GM19351 (cell line): ENCODE measurements at regions not wholly inside any gene's neighbourhood (a gene's known extent, or its start where the extent isn't known, plus 50 kb on each side); places are given as distances from the start of the nearest gene placed in this dataset.
"Not testable (repeated sequence)": the region's sequence is repeated elsewhere in the genome, so short reads cannot be mapped to it uniquely, and the experiment has no call there.

ENCODE experiments used
- ATAC-seq: cut with Tn5 transposase; IDR thresholded peaks from one replicate; pipeline ENCODE4 v1.9.1; 2021; ENCODE audit warnings: mild to moderate bottlenecking, moderate library complexity; ENCODE audit not compliant: unreplicated experiment

DNA sequence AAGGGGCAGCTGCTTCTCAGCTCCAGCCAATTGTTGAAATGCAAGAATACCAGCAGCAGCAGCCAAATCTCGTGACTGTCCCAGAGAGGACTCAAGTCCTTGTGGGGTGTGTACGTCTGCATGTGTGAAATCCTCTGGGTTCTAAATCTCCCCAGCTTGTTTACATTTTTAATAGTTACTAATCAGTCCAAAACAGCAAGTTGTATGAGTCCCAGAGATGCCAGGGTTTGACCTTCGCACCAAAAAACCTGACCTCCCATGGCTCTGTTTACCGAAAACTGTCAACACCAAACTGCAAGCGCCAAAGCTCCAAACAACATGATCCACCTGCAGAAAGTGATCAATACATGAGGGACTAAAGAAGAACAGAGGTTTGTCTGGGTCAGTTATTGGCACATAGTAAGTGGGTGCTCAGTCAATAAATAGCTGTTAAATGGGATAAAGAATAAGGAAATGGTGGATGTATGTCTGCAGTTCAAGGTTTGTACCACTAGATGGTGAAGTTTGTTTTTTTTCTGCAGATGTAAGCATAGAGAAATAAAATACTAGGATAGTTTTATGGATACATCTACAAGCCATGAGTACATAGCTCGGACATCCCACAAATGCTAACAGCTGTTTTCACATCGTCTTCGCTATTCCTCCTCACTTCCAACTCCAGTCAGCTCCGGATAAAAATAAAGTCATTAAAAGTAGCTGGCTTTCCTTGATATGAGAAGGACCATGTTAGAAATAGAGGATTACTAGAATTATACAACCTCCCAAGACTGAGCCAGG lies 85.3 kb upstream of the ADRB2 start:
- ATAC-seq, result peak; percentile 77

DNA sequence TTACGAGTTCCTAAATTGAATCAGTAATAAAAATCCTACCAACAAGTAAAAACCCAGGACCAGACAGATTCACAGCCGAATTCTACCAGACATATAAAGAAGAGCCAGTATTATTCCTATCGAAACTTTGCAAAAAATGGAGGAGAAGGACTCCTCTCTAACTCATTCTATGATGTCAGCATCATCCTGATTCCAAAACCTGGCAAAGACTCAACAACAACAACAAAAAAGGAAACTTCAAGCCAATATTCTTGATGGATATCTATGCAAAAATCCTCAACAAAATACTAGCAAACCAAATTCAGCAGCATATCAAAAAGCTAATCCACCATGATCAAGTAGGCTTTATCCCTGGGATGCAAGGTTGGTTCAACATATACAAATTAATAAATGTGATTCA lies 84.6 kb upstream of the ADRB2 start:
- ATAC-seq, result not testable (repeated sequence)

DNA sequence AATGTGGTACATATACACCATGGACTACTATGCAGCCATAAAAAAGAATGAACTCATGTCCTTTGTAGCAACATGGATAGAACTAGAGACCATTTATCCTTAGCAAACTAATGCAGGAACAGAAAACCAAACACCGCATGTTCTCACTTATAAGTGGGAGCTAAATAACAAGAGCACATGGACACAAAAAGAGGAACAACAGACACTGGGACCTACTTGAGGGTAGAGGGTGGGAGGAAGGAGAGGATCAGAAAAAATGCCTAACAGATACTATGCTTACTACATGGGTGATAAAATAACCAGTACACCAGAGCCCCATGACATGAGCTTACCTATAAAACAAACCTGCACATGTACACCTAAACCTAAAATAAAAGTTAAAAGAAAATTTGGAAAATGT lies 82.0 kb upstream of the ADRB2 start:
- not testable (repeated sequence) for ATAC-seq

DNA sequence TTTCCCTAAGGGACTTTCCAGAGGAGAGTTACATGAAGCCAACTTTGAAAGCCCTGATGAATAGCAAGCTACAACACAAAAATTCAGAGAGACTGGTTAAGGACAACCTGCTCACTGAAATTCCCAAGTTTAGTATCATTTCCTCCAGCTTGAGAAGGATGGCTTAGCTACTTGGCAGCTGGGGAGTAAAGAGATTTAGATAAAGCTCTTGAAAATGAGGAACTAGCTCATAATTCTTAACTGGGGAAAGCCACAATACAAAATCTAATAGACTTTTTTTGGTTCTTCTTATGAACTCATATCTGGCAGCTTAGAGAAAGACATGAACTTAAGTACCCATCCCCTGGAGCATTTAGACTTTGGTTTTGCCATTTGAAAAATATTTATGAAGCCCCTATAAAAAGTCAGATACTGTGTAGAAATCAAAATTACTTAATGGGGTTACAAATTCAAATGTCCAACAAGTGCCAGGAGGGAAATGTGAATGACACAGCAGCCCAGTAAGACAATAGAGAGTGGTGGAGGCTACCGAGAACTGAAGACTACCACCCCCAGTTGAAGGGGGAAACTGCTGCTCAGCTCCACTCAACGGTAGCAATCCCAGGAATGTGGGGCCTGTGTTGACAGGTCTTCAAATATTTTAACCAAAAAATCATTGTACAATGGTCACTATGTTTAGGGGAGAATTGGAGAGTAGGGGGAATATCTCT lies 79.4 kb upstream of the ADRB2 start:
- ATAC-seq, result peak; percentile 87

DNA sequence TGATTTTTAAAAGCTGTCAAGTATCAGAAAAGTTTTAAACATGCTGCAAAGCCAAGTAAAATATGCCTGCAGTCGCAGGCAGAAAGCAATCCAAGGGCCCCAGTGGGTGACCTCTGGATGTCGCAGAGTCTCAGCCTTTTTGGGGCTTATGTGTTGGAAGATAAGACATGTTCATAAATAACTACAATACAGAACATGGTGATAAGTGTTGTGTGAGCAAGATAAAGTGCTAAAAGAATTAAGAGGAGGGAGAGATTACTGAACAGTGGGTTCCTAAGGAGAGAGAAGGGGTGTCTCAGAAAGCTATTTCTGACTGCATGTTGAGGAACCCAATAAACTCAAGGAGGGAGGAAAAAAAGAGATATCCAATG lies 78.9 kb upstream of the ADRB2 start:
- no peak for ATAC-seq

DNA sequence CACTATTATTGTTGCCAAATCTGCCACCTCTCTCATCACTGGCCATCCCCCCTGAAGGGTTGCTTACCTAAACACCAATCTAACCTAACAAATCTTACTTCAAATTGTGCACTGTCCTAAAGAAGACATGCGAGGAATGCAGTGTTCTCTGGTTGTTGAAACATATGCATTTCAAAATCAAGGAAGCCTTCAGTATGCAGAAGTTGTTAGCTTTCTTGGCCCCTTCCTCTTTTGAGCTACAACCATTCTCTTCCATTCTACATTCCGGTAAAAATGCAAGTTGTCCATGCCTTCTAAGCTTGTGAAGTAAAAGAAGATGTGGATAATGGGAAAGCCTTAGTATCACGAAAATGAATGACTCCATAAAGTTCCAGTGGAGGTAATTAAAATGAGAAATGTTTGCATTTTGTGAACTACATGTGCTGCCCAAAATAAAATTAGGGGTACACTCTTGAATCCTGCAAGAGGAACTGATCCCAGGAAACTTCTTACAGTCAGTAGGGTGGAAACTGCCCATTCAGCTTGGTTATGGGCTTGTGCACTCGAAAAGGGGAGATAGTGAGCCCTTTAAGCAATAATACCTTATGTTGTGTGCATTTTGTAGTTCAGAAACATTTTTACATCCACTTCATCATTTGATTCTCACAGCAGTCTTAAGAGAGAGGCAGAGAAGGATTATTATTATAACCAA lies 77.6 kb upstream of the ADRB2 start:
- ATAC-seq, result no peak

DNA sequence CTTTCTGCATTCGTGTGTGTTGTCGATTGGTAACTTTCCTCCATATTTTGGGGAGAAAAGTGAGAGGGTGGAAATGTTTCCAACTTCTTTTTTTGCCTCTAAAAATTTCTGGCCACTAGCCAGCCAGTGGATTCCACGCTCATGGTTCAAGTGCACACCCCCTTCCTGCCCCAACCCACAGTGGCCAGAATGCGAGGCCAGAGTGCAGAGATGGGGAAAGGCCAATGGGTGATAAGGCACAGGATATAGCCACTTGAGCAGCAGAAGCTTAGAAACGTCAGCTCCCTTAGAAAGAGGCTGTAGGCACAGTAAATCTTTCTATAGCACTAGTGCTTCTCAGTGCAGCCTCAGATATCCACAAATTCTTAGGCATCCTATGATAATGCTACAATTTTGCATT lies 75.8 kb upstream of the ADRB2 start:
- no peak for ATAC-seq

DNA sequence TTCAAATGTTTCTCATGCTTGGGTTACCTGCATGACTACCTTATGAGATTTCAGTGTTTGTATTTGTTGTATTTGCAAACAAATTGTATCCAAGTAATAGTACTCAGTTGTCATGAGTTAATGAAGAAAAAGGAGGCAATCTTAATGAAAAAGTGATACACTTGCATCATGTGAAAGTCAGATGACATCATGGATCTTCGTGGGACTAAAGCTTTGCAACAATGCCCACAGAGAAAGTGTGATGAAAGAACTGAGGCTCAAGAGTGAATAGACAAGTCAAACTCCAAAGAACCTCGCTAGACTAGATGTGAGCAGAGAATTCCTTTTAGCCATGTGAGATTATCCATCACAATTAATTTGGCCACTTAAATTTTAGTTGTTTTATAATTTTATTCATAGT lies 75.4 kb upstream of the ADRB2 start:
- no peak for ATAC-seq

DNA sequence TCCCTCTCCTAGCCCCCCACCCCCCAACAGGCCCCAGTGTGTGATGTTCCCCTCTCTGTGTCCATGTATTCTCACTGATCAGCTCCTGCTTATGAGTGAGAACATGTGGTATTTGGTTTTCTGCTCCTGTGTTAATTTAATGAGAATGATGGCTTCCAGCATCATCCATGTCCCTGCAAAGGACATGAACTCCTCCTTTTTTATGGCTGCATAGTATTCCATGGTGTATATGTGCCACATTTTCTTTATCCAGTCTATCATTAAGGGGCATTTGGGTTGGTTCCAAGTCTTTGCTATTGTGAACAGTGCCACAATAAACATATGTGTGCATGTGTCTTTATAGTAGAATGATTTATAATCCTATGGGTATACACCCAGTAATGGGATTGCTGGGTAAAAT lies 74.0 kb upstream of the ADRB2 start:
- not testable (repeated sequence) for ATAC-seq

DNA sequence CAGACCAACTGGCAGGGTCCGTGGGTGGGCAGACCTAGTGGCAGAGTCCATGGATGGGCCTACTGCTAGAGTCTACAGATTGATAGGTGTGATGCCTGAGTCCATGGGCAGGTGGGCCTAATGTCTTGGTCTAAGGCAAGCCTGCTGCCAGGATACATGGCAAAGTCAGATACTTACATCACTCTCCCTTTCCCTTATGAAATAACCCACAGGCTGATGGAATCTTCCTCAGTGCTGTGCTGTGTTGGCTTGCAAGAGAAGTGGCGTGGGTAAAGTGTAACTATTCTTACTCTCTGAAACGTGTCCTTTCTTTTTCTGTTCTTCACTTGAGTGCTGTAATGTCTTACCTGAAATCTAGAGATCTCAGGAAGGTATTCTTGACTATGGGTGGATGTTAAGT lies 67.3 kb upstream of the ADRB2 start:
- no peak for ATAC-seq

DNA sequence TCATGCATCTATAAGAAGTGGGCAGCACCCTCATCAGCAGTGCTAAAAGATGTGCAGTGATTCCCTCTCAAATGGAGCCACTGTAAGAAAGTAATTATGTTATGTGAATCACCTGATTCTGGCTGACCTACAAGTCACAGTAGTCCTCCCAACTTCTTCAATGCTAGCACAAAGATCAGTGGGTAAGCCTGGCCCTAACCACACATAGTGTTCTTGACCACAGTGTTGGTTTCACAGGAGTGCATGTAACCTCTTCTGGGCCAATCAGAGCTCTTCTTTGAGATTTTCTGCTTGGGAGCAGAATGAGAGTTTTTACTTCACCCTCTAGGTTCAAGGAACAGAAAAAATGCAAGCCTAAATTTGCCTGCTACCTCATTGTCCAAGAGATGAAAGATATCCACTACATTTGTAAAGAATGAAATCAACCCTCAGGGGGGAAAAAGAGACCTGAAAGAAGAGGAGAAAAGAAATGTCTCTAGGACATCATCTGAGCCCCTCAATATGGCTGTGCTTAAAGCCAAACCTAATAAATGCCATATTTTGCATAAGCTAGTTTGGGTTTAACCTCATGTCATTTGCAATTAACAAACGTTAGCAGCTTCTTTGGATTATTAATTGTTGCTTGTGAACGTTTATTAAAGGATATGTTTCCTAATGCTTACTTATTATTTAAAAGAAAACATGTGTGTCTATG lies 65.3 kb upstream of the ADRB2 start:
- peak; percentile 100 for ATAC-seq

DNA sequence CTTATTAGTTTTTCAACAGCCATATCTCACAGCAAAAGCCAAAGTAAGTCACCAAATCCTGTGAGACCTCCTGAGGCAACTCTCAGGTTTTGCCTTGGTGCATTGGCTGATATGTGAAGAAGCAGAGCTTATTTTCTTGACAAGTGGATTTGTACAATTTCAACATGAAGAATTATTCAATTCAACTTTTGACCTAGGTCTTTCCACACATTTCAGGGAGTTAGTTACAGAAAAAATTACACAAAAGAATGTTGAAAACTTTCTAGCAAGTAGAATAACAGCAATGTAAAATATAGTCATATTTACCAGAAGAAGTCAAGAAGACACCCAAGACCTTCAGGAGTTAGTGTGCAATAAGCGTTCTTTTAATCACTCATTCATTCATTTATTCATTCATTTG lies 62.4 kb upstream of the ADRB2 start:
- no peak for ATAC-seq

DNA sequence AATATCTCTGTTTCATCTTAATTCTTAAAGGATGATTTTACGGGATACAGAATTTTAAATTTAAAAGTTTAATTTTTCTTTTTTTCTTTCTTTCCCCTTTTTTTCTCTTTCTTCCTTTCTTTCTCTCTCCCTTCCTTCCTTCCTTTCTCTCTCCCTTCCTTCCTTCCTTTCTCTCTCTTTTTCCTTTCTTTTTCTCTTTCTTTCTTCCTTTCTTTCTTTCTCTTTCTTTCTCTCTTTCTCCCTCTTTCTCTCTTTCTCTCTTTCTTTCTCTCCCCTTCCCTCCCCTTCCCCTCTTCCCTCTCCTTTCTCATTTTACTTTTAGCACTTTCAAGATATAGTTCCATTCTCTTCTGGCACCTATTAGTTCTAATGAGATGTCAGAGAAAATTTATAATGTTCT lies 61.4 kb upstream of the ADRB2 start:
- no peak for ATAC-seq

DNA sequence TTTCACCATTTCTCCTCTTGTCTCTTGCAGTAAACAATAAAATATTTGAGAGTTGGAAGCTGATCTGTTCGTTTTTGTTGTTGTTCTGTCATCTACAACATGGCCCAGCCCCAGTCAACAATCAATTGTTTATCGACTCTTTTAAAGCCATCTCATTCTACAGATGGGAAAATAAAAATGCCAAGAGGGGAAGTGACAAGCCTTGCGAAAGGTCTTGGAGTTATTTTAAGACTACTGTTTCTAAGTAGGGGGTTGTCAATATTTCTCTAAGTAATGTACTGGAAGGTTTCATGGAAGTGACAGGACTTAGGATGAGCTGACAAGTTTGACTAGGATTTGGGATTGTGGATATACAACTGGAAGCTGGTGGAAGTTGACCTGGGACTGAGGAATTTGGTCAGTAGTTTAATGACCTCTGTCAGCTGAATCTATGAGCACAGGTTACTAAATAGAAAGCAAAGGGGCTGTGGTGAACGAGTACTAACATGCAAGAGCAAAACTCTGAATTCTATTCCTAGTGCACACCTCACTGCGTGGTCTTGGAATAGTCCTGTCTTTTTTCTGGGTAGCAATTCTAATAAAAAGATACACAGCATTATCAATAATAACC lies 57.5 kb upstream of the ADRB2 start:
- no peak for ATAC-seq

DNA sequence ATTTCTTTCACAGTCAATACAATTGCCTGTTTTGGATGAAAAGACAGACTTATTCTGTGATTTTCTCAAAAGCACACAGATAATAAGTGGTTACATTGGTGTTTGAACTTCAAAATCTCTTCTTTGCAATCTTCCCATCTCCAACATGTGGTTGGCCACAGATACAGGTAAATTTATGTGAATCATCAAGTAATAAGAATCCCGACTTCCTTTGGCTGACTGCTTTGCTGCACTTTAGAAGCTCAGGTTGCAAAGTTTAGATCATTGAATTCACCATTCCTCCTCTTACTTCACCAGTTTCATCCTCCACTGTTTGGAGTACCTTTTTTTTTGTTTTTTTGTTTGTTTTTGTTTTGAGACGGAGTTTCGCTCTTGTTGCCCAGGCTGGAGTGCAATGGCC lies 56.5 kb upstream of the ADRB2 start:
- ATAC-seq, result no peak

DNA sequence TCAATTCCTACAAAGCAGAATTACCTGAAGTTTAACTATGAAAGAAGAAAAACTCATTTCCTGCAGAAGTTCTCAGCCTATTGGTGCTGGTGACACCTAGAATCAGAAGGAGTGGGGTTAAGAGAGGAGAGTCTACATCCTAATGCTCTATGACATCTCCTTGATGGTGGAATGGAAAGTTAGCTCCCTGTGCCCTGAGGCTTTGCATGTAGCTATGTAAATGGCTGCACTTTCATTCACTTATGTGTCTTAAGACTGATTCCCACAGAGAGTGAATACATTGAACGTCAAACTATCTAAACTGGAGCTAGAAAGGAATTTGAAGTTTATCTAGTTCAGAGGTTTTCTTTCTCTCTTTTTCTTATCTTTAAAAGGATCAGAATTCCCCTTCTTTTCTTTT lies 52.1 kb upstream of the ADRB2 start:
- ATAC-seq, result no peak

DNA sequence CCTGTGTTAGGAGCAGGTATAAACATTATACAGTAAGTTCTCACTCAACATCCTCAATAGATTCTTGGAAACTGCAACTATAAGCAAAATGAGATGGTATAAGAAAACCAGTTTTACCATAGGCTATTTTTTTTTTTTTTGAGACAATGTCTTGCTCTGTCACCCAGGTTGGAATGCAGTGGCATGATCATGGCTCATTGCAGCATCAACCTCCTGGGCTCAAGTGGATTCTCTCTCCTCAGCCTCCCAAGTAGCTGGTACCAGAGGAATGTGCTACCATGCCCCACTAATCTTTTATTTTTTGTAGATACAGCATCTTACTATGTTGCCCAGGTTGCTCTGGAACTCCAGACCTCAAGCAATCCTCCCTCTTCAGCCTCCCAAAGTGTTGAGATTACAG lies 50.1 kb upstream of the ADRB2 start:
- ATAC-seq, result no peak
